Astrocyte (in vitro differentiated cells and primary cell): ENCODE measurements at regions not wholly inside any gene's neighbourhood (a gene's known extent, or its start where the extent isn't known, plus 50 kb on each side); places are given as distances from the start of the nearest gene placed in this dataset.
"Not testable (repeated sequence)": the region's sequence is repeated elsewhere in the genome, so short reads cannot be mapped to it uniquely, and the experiment has no call there.

ENCODE experiments used
- EZH2 ChIP-seq: IDR thresholded peaks from 2 replicates; pipeline ENCODE4 v1.6.1; 2012; ENCODE audit warnings: mild to moderate bottlenecking, low read length, inconsistent platforms; ENCODE audit not compliant: insufficient read depth
- TF ChIP-seq, protein P1 (sequence below): IDR thresholded peaks from 2 replicates; pipeline ENCODE4 v1.5.1; 2011; ENCODE audit warnings: low read depth, mild to moderate bottlenecking, inconsistent platforms, low read length, moderate library complexity; ENCODE audit not compliant: insufficient read depth

DNA sequence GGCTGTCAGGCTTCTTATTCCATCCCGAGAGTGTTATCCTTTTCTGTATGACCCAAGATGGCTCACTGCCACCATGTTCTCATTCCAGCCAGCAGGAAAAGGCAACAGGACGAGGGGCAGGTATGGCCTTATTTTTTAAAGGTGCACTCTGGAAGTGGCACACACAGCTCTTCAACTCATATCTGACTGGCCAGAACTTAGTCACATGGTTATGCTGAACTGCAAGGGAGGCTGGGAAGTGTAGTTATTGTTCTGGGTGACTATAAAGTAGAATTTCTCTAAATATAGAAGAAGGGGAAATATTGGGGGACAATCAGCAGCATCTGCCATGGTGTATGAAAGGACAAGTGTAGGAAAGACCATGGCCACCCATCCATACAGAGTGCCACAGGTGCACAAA lies 107.6 kb downstream of the SRGAP2 start:
- TF ChIP-seq, protein P1, sequence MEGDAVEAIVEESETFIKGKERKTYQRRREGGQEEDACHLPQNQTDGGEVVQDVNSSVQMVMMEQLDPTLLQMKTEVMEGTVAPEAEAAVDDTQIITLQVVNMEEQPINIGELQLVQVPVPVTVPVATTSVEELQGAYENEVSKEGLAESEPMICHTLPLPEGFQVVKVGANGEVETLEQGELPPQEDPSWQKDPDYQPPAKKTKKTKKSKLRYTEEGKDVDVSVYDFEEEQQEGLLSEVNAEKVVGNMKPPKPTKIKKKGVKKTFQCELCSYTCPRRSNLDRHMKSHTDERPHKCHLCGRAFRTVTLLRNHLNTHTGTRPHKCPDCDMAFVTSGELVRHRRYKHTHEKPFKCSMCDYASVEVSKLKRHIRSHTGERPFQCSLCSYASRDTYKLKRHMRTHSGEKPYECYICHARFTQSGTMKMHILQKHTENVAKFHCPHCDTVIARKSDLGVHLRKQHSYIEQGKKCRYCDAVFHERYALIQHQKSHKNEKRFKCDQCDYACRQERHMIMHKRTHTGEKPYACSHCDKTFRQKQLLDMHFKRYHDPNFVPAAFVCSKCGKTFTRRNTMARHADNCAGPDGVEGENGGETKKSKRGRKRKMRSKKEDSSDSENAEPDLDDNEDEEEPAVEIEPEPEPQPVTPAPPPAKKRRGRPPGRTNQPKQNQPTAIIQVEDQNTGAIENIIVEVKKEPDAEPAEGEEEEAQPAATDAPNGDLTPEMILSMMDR, result not testable (repeated sequence)
- TF ChIP-seq EZH2, result not testable (repeated sequence)
